GM18505 (cell line): ENCODE measurements at regions not wholly inside any gene's neighbourhood (a gene's known extent, or its start where the extent isn't known, plus 50 kb on each side); places are given as distances from the start of the nearest gene placed in this dataset.

Experiments
- ATAC-seq: cut with Tn5 transposase; IDR thresholded peaks from one replicate; pipeline ENCODE4 v1.9.1; 2021; ENCODE audit not compliant: unreplicated experiment
- POLR2A ChIP-seq: IDR thresholded peaks from 4 replicates; pipeline ENCODE4 v1.6.1; 2011; ENCODE audit warnings: borderline replicate concordance; ENCODE audit not compliant: insufficient read depth, insufficient read length; ENCODE audit errors: extremely low read depth

GRCh38 chr6:134721060-134721405 is 228.9 kb downstream of the ALDH8A1 start:
- ATAC-seq = no peak
- no peak for TF ChIP-seq POLR2A

GRCh38 chr6:134720353-134721059 is 229.4 kb downstream of the ALDH8A1 start:
- TF ChIP-seq POLR2A = no peak
- no peak for ATAC-seq

- TF ChIP-seq POLR2A = no peak
- no peak for ATAC-seq
These were observed 230.0 kb downstream of the ALDH8A1 start for GRCh38 chr6:134719911-134720310.

- TF ChIP-seq POLR2A = no peak
- no peak for ATAC-seq
These were observed 230.6 kb downstream of the ALDH8A1 start for GRCh38 chr6:134719286-134719685.

GRCh38 chr6:134714679-134715078 is 235.2 kb downstream of the ALDH8A1 start:
- TF ChIP-seq POLR2A = no peak
- no peak for ATAC-seq

- ATAC-seq = no peak
- no peak for TF ChIP-seq POLR2A
These were observed 235.8 kb downstream of the ALDH8A1 start for GRCh38 chr6:134714113-134714512.

GRCh38 chr6:134712311-134712710 is 237.6 kb downstream of the ALDH8A1 start:
- TF ChIP-seq POLR2A = no peak
- no peak for ATAC-seq

GRCh38 chr6:134708079-134708478 is 241.8 kb downstream of the ALDH8A1 start:
- no peak for ATAC-seq
- no peak for TF ChIP-seq POLR2A

- ATAC-seq = no peak
- TF ChIP-seq POLR2A = no peak
These were observed 242.4 kb downstream of the ALDH8A1 start for GRCh38 chr6:134707342-134708031.

- ATAC-seq = no peak
- TF ChIP-seq POLR2A = no peak
These were observed 243.1 kb downstream of the ALDH8A1 start for GRCh38 chr6:134706806-134707205.

- no peak for TF ChIP-seq POLR2A
- ATAC-seq = no peak
These were observed 243.7 kb downstream of the ALDH8A1 start for GRCh38 chr6:134706153-134706552.

GRCh38 chr6:134703206-134703605 is 246.7 kb downstream of the ALDH8A1 start:
- TF ChIP-seq POLR2A = no peak
- ATAC-seq = no peak

- no peak for ATAC-seq
- TF ChIP-seq POLR2A = no peak
These were observed 247.6 kb downstream of the ALDH8A1 start for GRCh38 chr6:134702279-134702678.

GRCh38 chr6:134701301-134701700 is 248.6 kb downstream of the ALDH8A1 start:
- TF ChIP-seq POLR2A = no peak
- no peak for ATAC-seq

GRCh38 chr6:134698228-134698627 is 251.7 kb downstream of the ALDH8A1 start:
- no peak for TF ChIP-seq POLR2A
- ATAC-seq = no peak

GRCh38 chr6:134692008-134692407 is 257.9 kb downstream of the ALDH8A1 start:
- no peak for TF ChIP-seq POLR2A
- ATAC-seq = no peak
